ENCODE measurements at regions not wholly inside any gene's neighbourhood (a gene's known extent, or its start where the extent isn't known, plus 50 kb on each side); places are given as distances from the start of the nearest gene placed in this dataset.
A peak's percentile ranks its signal among the peaks of the same experiment; 100 is the strongest.
"Not testable (repeated sequence)": the region's sequence is repeated elsewhere in the genome, so short reads cannot be mapped to it uniquely, and the experiment has no call there.

- H3K27ac ChIP-seq (ENCODE audit: low read depth, low read length); DNase-seq; H3K4me3 ChIP-seq (ENCODE audit: low read length); H3K27ac Mint-ChIP-seq; H3K4me3 Mint-ChIP-seq; POLR2A ChIA-PET; H3K36me3 ChIP-seq (ENCODE audit: insufficient read depth, low read length); H3K4me1 ChIP-seq (ENCODE audit: insufficient read depth, low read length); H3K27me3 ChIP-seq (ENCODE audit: insufficient read depth, low read length, poor library complexity, severe bottlenecking); H3K36me3 Mint-ChIP-seq; H3K4me1 Mint-ChIP-seq; CTCF ChIA-PET; H3K27me3 Mint-ChIP-seq; H3K9me3 ChIP-seq (ENCODE audit: low read length): not testable (repeated sequence)
- H3K9me3 Mint-ChIP-seq: peaks cover 0 to 17% (median 4%) of the 10 kb centered on the region in 5 donors
Observed at GRCh38 chr20:22851679-22852346, 183.3 kb upstream of the SSTR4 start.

DNA sequence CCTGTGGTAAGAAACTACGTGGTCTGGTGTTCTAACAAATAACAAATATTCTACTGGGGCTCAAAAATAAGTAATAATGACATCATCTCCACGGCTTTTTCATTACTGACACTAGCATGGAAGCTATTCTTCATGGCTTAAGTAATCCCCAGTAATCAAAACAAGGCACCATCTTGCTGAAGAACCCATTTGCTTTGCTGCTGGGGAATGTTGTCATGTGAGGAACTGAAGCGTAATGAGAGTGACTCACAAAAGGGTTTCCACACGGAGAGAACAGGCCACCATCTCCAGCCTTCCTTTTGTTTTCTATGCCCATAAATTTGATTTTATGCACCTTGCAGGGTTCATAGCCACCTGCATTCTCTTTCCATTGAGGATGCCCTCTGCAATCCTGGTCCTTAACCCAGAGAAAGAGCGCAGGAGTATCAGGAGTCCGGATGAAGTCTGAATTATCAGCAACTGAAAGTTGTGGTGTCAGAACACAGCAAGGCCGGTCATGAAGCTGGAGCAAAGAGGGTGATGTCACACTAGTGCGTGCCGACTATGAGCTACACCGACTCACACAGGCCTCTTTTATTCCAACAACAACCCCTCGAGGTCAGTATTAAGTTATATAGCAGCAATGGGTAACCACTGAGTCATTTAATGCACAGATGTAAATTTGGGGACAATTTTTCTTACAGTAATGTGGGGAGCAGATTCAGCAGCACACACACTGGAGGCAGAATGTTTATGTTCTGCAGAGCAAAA, 173.7 kb upstream of the SSTR4 start:
- DNase-seq: no peak
- Histone ChIP-seq H3K4me3 (ENCODE audit: low read length) (no peak overlapping the region), H3K36me3 (ENCODE audit: insufficient read depth, low read length) (no peaks in the 10 kb centered on the region), H3K9me3 (ENCODE audit: low read length) (no peaks in the 10 kb centered on the region), H3K27ac (ENCODE audit: low read depth, low read length) (peak overlapping the region; percentile 31), H3K4me1 (ENCODE audit: insufficient read depth, low read length) (no peaks in the 10 kb centered on the region), H3K27me3 (ENCODE audit: insufficient read depth, low read length, poor library complexity, severe bottlenecking) (no peaks in the 10 kb centered on the region)
- peaks cover 0 to 9% (median 0%) of the 10 kb centered on the region in 5 donors for H3K9me3 Mint-ChIP-seq
- no peaks in the 10 kb centered on the region for H3K27me3 Mint-ChIP-seq
- POLR2A ChIA-PET: no interaction called here
- no peak overlapping the region for H3K4me3 Mint-ChIP-seq
- no peaks in the 10 kb centered on the region for H3K4me1 Mint-ChIP-seq
- peak overlapping the region in 1 of 8 donors; percentile 7 for H3K27ac Mint-ChIP-seq
- H3K36me3 Mint-ChIP-seq: no peaks in the 10 kb centered on the region
- CTCF ChIA-PET: no interaction called here

DNA sequence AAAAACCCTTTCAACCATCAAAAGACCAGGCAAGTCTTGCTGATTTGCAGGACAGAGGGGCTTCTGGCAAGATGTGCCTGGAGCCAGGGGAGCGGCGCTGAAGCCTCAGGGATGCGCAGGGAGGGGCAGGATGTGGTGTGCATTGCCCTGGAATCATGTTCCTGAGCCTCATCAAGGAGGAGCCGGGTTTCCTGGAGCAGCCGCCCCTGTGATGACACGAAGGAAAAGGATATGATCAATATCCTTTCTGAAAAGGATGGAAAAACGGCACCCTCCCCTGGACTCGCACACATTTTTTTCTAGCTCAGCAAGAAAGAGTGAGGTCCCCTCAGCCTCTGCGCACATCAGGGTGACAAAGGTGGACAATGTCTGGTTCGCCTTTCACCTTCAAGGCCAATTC, 173.1 kb upstream of the SSTR4 start:
- no peak for DNase-seq
- no peaks in the 10 kb centered on the region for H3K4me1 ChIP-seq (ENCODE audit: insufficient read depth, low read length)
- H3K27ac Mint-ChIP-seq: no peak overlapping the region
- H3K9me3 Mint-ChIP-seq: peaks cover 0 to 9% (median 0%) of the 10 kb centered on the region in 5 donors
- POLR2A ChIA-PET: no interaction called here
- H3K36me3 ChIP-seq (ENCODE audit: insufficient read depth, low read length): no peaks in the 10 kb centered on the region
- H3K27me3 Mint-ChIP-seq: no peaks in the 10 kb centered on the region
- CTCF ChIA-PET: no interaction called here
- no peak overlapping the region for H3K4me3 Mint-ChIP-seq
- H3K4me3 ChIP-seq (ENCODE audit: low read length): no peak overlapping the region
- no peaks in the 10 kb centered on the region for H3K36me3 Mint-ChIP-seq
- H3K4me1 Mint-ChIP-seq: no peaks in the 10 kb centered on the region
- no peaks in the 10 kb centered on the region for H3K27me3 ChIP-seq (ENCODE audit: insufficient read depth, low read length, poor library complexity, severe bottlenecking)
- no peak overlapping the region for H3K27ac ChIP-seq (ENCODE audit: low read depth, low read length)
- H3K9me3 ChIP-seq (ENCODE audit: low read length): no peaks in the 10 kb centered on the region

- H3K27ac Mint-ChIP-seq: no peak overlapping the region
- H3K9me3 Mint-ChIP-seq: peaks cover 0 to 9% (median under 1%) of the 10 kb centered on the region in 5 donors
- no peaks in the 10 kb centered on the region for H3K9me3 ChIP-seq (ENCODE audit: low read length)
- H3K4me1 Mint-ChIP-seq: no peaks in the 10 kb centered on the region
- no peaks in the 10 kb centered on the region for H3K4me1 ChIP-seq (ENCODE audit: insufficient read depth, low read length)
- DNase-seq: no peak
- CTCF ChIA-PET: no interaction called here
- no peak overlapping the region for H3K4me3 Mint-ChIP-seq
- H3K27ac ChIP-seq (ENCODE audit: low read depth, low read length): no peak overlapping the region
- POLR2A ChIA-PET: no interaction called here
- H3K27me3 Mint-ChIP-seq: no peaks in the 10 kb centered on the region
- H3K4me3 ChIP-seq (ENCODE audit: low read length): no peak overlapping the region
- H3K36me3 Mint-ChIP-seq: no peaks in the 10 kb centered on the region
- no peaks in the 10 kb centered on the region for H3K36me3 ChIP-seq (ENCODE audit: insufficient read depth, low read length)
- H3K27me3 ChIP-seq (ENCODE audit: insufficient read depth, low read length, poor library complexity, severe bottlenecking): no peaks in the 10 kb centered on the region
Observed at GRCh38 chr20:22862671-22863230, 172.4 kb upstream of the SSTR4 start.

DNA sequence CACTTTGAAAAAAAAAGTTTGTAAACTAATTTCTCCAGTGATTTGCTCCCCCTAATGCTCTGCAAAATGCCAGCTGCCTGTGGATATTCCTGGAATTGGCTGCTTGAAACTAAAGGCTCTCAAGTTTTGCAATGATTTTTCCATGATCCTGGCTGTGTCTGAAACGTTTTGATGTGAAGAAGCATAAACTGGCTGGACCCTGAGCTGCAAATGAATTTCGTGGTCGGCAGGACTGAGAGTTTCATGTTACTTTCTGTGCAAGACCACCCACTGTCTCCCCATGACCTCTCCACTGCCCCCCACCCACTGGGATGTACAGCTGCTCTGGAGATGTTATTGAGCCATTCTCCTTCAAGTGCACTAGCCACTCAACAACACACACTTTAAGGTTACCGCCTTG, 171.3 kb upstream of the SSTR4 start:
- ChIA-PET POLR2A (no interaction called here), CTCF (no interaction called here)
- no peak overlapping the region for H3K4me3 ChIP-seq (ENCODE audit: low read length)
- DNase-seq: no peak
- H3K27ac ChIP-seq (ENCODE audit: low read depth, low read length): no peak overlapping the region
- Mint-ChIP-seq H3K9me3 (peaks cover 0 to 5% (median 3%) of the 10 kb centered on the region in 5 donors), H3K4me1 (no peaks in the 10 kb centered on the region), H3K27ac (no peak overlapping the region), H3K36me3 (no peaks in the 10 kb centered on the region), H3K27me3 (no peaks in the 10 kb centered on the region), H3K4me3 (no peak overlapping the region)
- H3K36me3 ChIP-seq (ENCODE audit: insufficient read depth, low read length): no peaks in the 10 kb centered on the region
- no peaks in the 10 kb centered on the region for H3K9me3 ChIP-seq (ENCODE audit: low read length)
- H3K27me3 ChIP-seq (ENCODE audit: insufficient read depth, low read length, poor library complexity, severe bottlenecking): no peaks in the 10 kb centered on the region
- H3K4me1 ChIP-seq (ENCODE audit: insufficient read depth, low read length): no peaks in the 10 kb centered on the region

DNA sequence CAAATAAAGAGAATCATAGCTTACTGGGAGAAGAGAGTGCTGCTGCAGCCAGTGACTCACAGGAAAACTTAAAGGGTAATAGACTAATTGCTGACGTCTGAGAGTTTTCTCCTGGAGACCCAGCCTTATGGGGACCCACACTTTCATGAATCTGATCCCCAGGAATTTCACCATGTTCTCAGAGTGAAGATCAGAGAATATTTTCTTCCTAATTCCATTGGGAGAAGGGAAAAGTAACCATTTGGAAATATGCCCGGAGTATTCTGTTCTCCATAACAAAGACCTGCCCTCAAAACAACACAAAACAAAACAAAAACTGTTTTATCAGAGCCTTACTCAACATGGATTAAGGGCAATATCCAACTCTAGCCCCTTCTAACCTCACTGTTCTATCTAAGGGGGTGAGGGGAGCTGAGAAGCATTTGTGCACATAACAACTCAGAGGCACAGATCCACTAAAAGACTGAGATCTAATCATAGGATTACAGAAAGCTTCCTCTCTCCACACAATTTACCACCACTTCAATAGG, 168.2 kb upstream of the SSTR4 start:
- Mint-ChIP-seq H3K36me3 (no peaks in the 10 kb centered on the region), H3K4me1 (no peaks in the 10 kb centered on the region), H3K27me3 (no peaks in the 10 kb centered on the region), H3K4me3 (no peak overlapping the region), H3K9me3 (peaks cover 0 to 4% (median 2%) of the 10 kb centered on the region in 5 donors), H3K27ac (no peak overlapping the region)
- Histone ChIP-seq H3K4me1 (ENCODE audit: insufficient read depth, low read length) (no peaks in the 10 kb centered on the region), H3K27ac (ENCODE audit: low read depth, low read length) (no peak overlapping the region), H3K27me3 (ENCODE audit: insufficient read depth, low read length, poor library complexity, severe bottlenecking) (no peaks in the 10 kb centered on the region), H3K9me3 (ENCODE audit: low read length) (no peaks in the 10 kb centered on the region), H3K4me3 (ENCODE audit: low read length) (no peak overlapping the region), H3K36me3 (ENCODE audit: insufficient read depth, low read length) (no peaks in the 10 kb centered on the region)
- ChIA-PET POLR2A (no interaction called here), CTCF (no interaction called here)
- DNase-seq: no peak

GRCh38 chr20:22878166-22878565, 156.9 kb upstream of the SSTR4 start:
- Mint-ChIP-seq H3K36me3 (no peaks in the 10 kb centered on the region), H3K4me1 (no peaks in the 10 kb centered on the region), H3K9me3 (peaks cover 2 to 12% (median 3%) of the 10 kb centered on the region in 5 donors), H3K27ac (no peak overlapping the region), H3K27me3 (no peaks in the 10 kb centered on the region), H3K4me3 (no peak overlapping the region)
- Histone ChIP-seq H3K4me3 (ENCODE audit: low read length) (no peak overlapping the region), H3K27ac (ENCODE audit: low read depth, low read length) (no peak overlapping the region), H3K36me3 (ENCODE audit: insufficient read depth, low read length) (no peaks in the 10 kb centered on the region), H3K9me3 (ENCODE audit: low read length) (no peaks in the 10 kb centered on the region), H3K27me3 (ENCODE audit: insufficient read depth, low read length, poor library complexity, severe bottlenecking) (no peaks in the 10 kb centered on the region), H3K4me1 (ENCODE audit: insufficient read depth, low read length) (no peaks in the 10 kb centered on the region)
- no peak for DNase-seq
- POLR2A ChIA-PET: no interaction called here
- CTCF ChIA-PET: no interaction called here

DNA sequence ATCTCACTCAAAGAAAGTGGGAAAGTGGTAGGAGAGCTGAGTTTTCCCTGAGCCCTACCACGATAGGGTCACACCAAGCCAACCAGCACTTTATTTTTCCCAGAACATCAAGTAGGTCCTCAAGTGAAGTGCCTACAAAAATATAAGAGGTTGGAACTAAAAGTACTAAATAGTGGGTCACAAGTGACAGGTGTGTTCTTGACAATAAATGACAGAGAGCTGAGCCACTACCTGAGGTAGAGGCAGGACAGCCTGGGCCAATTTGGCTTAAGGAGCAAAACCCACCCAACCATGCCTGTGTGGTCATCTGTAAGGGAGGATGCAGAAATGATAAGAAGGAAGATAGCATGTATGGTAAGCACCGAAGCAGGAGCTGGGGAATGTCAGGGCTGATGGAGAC, 154.8 kb upstream of the SSTR4 start:
- no peak overlapping the region for H3K4me3 ChIP-seq (ENCODE audit: low read length)
- CTCF ChIA-PET: no interaction called here
- no peak overlapping the region for H3K27ac ChIP-seq (ENCODE audit: low read depth, low read length)
- no peaks in the 10 kb centered on the region for H3K27me3 ChIP-seq (ENCODE audit: insufficient read depth, low read length, poor library complexity, severe bottlenecking)
- no peaks in the 10 kb centered on the region for H3K36me3 Mint-ChIP-seq
- no peaks in the 10 kb centered on the region for H3K36me3 ChIP-seq (ENCODE audit: insufficient read depth, low read length)
- no peaks in the 10 kb centered on the region for H3K27me3 Mint-ChIP-seq
- no peaks in the 10 kb centered on the region for H3K4me1 Mint-ChIP-seq
- H3K27ac Mint-ChIP-seq: no peak overlapping the region
- DNase-seq: no peak
- no peak overlapping the region for H3K4me3 Mint-ChIP-seq
- H3K9me3 Mint-ChIP-seq: peaks cover 0 to 15% (median 5%) of the 10 kb centered on the region in 5 donors
- no peaks in the 10 kb centered on the region for H3K4me1 ChIP-seq (ENCODE audit: insufficient read depth, low read length)
- POLR2A ChIA-PET: no interaction called here
- H3K9me3 ChIP-seq (ENCODE audit: low read length): no peaks in the 10 kb centered on the region
